ENCODE measurements at regions not wholly inside any gene's neighbourhood (a gene's known extent, or its start where the extent isn't known, plus 50 kb on each side); places are given as distances from the start of the nearest gene placed in this dataset.
"Not testable (repeated sequence)": the region's sequence is repeated elsewhere in the genome, so short reads cannot be mapped to it uniquely, and the experiment has no call there.

- ATAC-seq = no peak
- intact Hi-C loops (cut with micrococcal nuclease) = no loop called here
- no peak for DNase-seq
Observed at GRCh38 chr5:68843624-68844364, 250.0 kb upstream of the SLC30A5 start.

- DNase-seq (no peak), ATAC-seq (no peak)
- intact Hi-C loops (cut with micrococcal nuclease) = no loop called here
Observed at GRCh38 chr5:68845131-68845530, 248.7 kb upstream of the SLC30A5 start.

GRCh38 chr5:68846828-68847227 lies 247.0 kb upstream of the SLC30A5 start:
- ATAC-seq = no peak
- intact Hi-C loops (cut with micrococcal nuclease) = no loop called here
- no peak for DNase-seq

- DNase-seq (no peak), ATAC-seq (no peak)
- intact Hi-C loops (cut with micrococcal nuclease) = no loop called here
Observed at GRCh38 chr5:68848091-68848490, 245.7 kb upstream of the SLC30A5 start.

GRCh38 chr5:68849103-68849502 lies 244.7 kb upstream of the SLC30A5 start:
- DNase-seq (no peak), ATAC-seq (no peak)
- intact Hi-C loops (cut with micrococcal nuclease) = no loop called here

- intact Hi-C loops (cut with micrococcal nuclease) = no loop called here
- DNase-seq (no peak), ATAC-seq (no peak)
Observed at GRCh38 chr5:68849906-68850305, 243.9 kb upstream of the SLC30A5 start.

- intact Hi-C loops (cut with micrococcal nuclease) = no loop called here
- DNase-seq (no peak), ATAC-seq (no peak)
Observed at GRCh38 chr5:68861099-68861498, 232.7 kb upstream of the SLC30A5 start.

- DNase-seq (no peak), ATAC-seq (no peak)
- intact Hi-C loops (cut with micrococcal nuclease) = no loop called here
Observed at GRCh38 chr5:68862560-68862959, 231.3 kb upstream of the SLC30A5 start.

- DNase-seq; intact Hi-C loops (cut with micrococcal nuclease); ATAC-seq: not testable (repeated sequence)
Observed at GRCh38 chr5:68865192-68865591, 228.6 kb upstream of the SLC30A5 start.

- intact Hi-C loops (cut with micrococcal nuclease) = no loop called here
- DNase-seq (no peak), ATAC-seq (no peak)
Observed at GRCh38 chr5:68872088-68872839, 221.6 kb upstream of the SLC30A5 start.

GRCh38 chr5:68873198-68873597 lies 220.6 kb upstream of the SLC30A5 start:
- ATAC-seq (no peak), DNase-seq (no peak)
- intact Hi-C loops (cut with micrococcal nuclease) = no loop called here

- intact Hi-C loops (cut with micrococcal nuclease) = no loop called here
- ATAC-seq (no peak), DNase-seq (no peak)
Observed at GRCh38 chr5:68875351-68875750, 218.5 kb upstream of the SLC30A5 start.

GRCh38 chr5:68883436-68883835 lies 210.4 kb upstream of the SLC30A5 start:
- DNase-seq (no peak), ATAC-seq (no peak)
- intact Hi-C loops (cut with micrococcal nuclease) = no loop called here

- intact Hi-C loops (cut with micrococcal nuclease) = no loop called here
- no peak for ATAC-seq
- no peak for DNase-seq
Observed at GRCh38 chr5:68884144-68884754, 209.6 kb upstream of the SLC30A5 start.

- intact Hi-C loops (cut with micrococcal nuclease) = no loop called here
- DNase-seq = no peak
- ATAC-seq = no peak
Observed at GRCh38 chr5:68884883-68885282, 208.9 kb upstream of the SLC30A5 start.

- ATAC-seq = no peak
- no peak for DNase-seq
- intact Hi-C loops (cut with micrococcal nuclease) = no loop called here
Observed at GRCh38 chr5:68886814-68887213, 207.0 kb upstream of the SLC30A5 start.

- no peak for ATAC-seq
Observed at GRCh38 chr5:68891718-68892117, 202.1 kb upstream of the SLC30A5 start.

GRCh38 chr5:68894673-68895072 lies 199.1 kb upstream of the SLC30A5 start:
- ATAC-seq = no peak
- intact Hi-C loops (cut with micrococcal nuclease) = no loop called here

More at GRCh38 chr5:68891718-68892117, 202.1 kb upstream of the SLC30A5 start:
- intact Hi-C loops (cut with micrococcal nuclease) = no loop called here
- DNase-seq = no peak

GRCh38 chr5:68898951-68899471 lies 194.8 kb upstream of the SLC30A5 start:
- intact Hi-C loops (cut with micrococcal nuclease) = no loop called here

More at GRCh38 chr5:68894673-68895072, 199.1 kb upstream of the SLC30A5 start:
- no peak for DNase-seq

More at GRCh38 chr5:68898951-68899471, 194.8 kb upstream of the SLC30A5 start:
- DNase-seq (no peak), ATAC-seq (no peak)
